H1 (cell line): ENCODE measurements at regions not wholly inside any gene's neighbourhood (a gene's known extent, or its start where the extent isn't known, plus 50 kb on each side); places are given as distances from the start of the nearest gene placed in this dataset.

Source experiments
- CEBPB ChIP-seq: IDR thresholded peaks from 2 replicates; pipeline ENCODE4 v1.6.1; 2012; ENCODE audit warnings: low read depth, low read length
- FOSL1 ChIP-seq: IDR thresholded peaks from 2 replicates; pipeline ENCODE4 v1.6.1; 2011; ENCODE audit warnings: mild to moderate bottlenecking, low read depth, low read length, moderate library complexity; ENCODE audit not compliant: insufficient read depth
- KDM5A ChIP-seq: fragments of 200-600 bp; IDR thresholded peaks from 2 replicates; pipeline ENCODE4 v1.7.1; 2012; ENCODE audit warnings: mild to moderate bottlenecking, low read length, inconsistent platforms, mixed read lengths
- NANOG ChIP-seq: IDR thresholded peaks from 2 replicates; pipeline ENCODE4 v1.6.1; 2011; ENCODE audit warnings: low read length, low read depth, mild to moderate bottlenecking, inconsistent platforms; ENCODE audit not compliant: insufficient read depth, poor library complexity, severe bottlenecking
- PHF8 ChIP-seq: fragments of 200-600 bp; sonication (generic); conservative IDR thresholded peaks from 2 replicates; pipeline ENCODE4 v1.7.1; 2012; ENCODE audit warnings: low read depth, mild to moderate bottlenecking, inconsistent platforms, low read length, moderate library complexity
- SIRT6 ChIP-seq: IDR thresholded peaks from one replicate; pipeline ENCODE4 v1.7.1; 2012; ENCODE audit warnings: low read length, inconsistent platforms
- SIX5 ChIP-seq: IDR thresholded peaks from 2 replicates; pipeline ENCODE4 v1.6.1; 2011; ENCODE audit warnings: mild to moderate bottlenecking, low read depth, low read length

- no peak for TF ChIP-seq FOSL1
- no peak for TF ChIP-seq PHF8
- TF ChIP-seq SIRT6 = no peak
- TF ChIP-seq CEBPB = no peak
- no peak for TF ChIP-seq KDM5A
- no peak for TF ChIP-seq SIX5
- no peak for TF ChIP-seq NANOG
These were observed 456.8 kb downstream of the MTX2 start (continued) for GRCh38 chr2:176725873-176726645.
